HAP-1 (cell line): ENCODE measurements at regions not wholly inside any gene's neighbourhood (a gene's known extent, or its start where the extent isn't known, plus 50 kb on each side); places are given as distances from the start of the nearest gene placed in this dataset.
"Not testable (repeated sequence)": the region's sequence is repeated elsewhere in the genome, so short reads cannot be mapped to it uniquely, and the experiment has no call there.

Experiments
- DNase-seq, 2 experiments: peaks; one replicate each; pipeline ENCODE4 v3.0.0-alpha.2; 2016 to 2020; ENCODE audit warnings: low spot score in 2 of 2
- H3K27me3 ChIP-seq: fragments of 250-450 bp; sonication (Bioruptor Pico); 2 replicates; pipeline ENCODE4 v1.5.1; 2020; ENCODE audit warnings: low read depth, mild to moderate bottlenecking, moderate library complexity
- H3K36me3 ChIP-seq: fragments of 250-450 bp; sonication (Bioruptor Pico); replicated peaks from 2 replicates; pipeline ENCODE4 v1.5.1; 2020; ENCODE audit warnings: mild to moderate bottlenecking
- H3K4me1 ChIP-seq: fragments of 250-450 bp; sonication (Bioruptor Pico); 2 replicates; pipeline ENCODE4 v1.5.1; 2020; ENCODE audit warnings: mild to moderate bottlenecking
- H3K4me3 ChIP-seq: fragments of 250-450 bp; sonication (Bioruptor Pico); 2 replicates; pipeline ENCODE4 v1.5.1; 2020; ENCODE audit warnings: mild to moderate bottlenecking, moderate library complexity
- H3K9me3 ChIP-seq: fragments of 250-450 bp; sonication (Bioruptor Pico); 2 replicates; pipeline ENCODE4 v1.5.1; 2020; ENCODE audit warnings: mild to moderate bottlenecking, moderate library complexity
- in situ Hi-C: fragments of 300-500 bp; cut with MboI; formaldehyde crosslinking; loops from 3 replicates; pipeline ENCODE4 v1.14.3; 2020; ENCODE audit warnings: low sequenced_read_pairs, inconsistent platforms, mixed read lengths

DNA sequence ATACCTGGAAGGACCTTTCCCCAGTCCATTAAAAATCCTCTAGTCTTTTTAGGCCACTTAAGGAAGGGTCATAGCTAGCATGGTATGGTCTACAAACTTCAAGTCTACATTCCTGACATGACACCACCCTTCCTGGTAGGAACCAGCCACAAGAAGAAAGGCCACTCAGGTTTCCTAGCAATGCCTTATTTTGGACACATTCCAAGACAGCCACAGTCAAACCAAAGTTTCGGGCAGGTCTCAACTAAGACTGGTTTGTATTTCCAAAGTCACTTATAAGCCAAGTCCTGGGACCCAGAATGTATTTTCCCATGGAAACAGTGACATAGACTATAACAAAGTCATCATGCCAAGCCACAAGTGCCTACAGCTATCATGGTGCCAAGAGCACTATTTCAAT lies 50.6 kb upstream of the SLC44A3 start:
- Histone ChIP-seq H3K36me3 (no peaks in the 10 kb centered on the region), H3K4me1 (no peaks in the 10 kb centered on the region), H3K9me3 (no peaks in the 10 kb centered on the region), H3K4me3 (no peak overlapping the region), H3K27me3 (no peaks in the 10 kb centered on the region)
- no peak for DNase-seq
- in situ Hi-C loops, result no loop called here

DNA sequence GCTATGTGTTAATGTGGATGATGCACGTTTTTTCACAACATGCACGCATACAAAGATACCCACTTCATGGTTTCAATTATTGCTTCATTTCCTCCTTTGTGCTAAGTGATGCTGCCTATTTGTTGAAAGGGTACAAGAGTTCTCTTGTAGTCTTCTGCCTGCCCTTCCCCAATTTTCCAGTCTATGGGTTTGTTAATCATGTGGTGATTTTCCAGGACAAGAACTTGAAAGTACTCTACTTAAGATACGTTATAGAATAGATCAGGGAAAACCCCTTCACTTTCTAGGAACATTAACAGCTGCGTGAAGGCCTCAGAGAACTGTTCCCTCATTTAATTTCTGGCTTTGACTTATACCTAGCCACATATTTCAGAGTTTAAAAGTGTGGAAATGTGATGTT lies 52.1 kb upstream of the SLC44A3 start:
- Histone ChIP-seq H3K9me3 (no peaks in the 10 kb centered on the region), H3K27me3 (no peaks in the 10 kb centered on the region), H3K4me3 (no peak overlapping the region), H3K36me3 (no peaks in the 10 kb centered on the region), H3K4me1 (no peaks in the 10 kb centered on the region)
- in situ Hi-C loops, result no loop called here
- no peak for DNase-seq

DNA sequence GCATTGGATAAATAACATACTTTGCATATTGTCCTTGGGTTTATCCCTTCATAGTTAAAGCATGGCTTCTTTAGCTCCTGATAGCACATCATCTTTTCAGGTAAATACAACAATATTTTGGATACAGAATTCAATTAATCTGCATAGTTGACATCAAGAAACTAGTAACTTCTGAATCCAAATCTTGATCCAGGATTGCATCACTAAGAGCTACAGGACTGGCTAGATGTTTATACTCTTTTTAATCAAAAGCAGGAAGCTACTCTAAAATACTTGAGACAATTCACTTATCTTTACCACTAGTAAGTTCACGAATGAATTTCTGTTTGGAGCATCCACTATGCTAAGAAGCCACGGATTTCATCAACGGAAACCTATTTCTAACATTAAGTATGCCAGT lies 54.2 kb upstream of the SLC44A3 start:
- Histone ChIP-seq H3K36me3 (no peaks in the 10 kb centered on the region), H3K27me3 (no peaks in the 10 kb centered on the region), H3K9me3 (no peaks in the 10 kb centered on the region), H3K4me1 (no peaks in the 10 kb centered on the region), H3K4me3 (no peak overlapping the region)
- in situ Hi-C loops, result no loop called here
- no peak for DNase-seq

DNA sequence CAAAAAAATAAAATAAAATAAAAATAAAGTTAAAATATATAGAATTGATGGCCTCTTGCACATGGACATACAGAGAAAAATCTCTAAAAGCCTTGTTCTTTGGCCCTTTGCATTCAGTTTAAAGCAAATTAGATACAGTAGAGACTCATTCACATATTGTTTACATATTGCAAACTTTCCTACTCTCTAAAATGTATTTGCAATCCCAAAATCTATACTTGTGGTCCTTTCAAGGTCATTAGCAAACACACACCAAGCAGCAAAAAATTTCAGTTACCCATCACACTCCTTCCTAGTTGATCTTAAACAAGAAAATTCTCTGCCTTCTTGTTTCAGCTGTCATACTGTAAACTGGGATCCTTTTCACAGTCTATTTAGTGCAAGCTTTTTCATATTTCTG lies 61.0 kb upstream of the SLC44A3 start:
- in situ Hi-C loops, result no loop called here
- H3K9me3 ChIP-seq, result no peaks in the 10 kb centered on the region
- no peak overlapping the region for H3K4me3 ChIP-seq
- no peaks in the 10 kb centered on the region for H3K4me1 ChIP-seq
- no peaks in the 10 kb centered on the region for H3K36me3 ChIP-seq
- no peak for DNase-seq
- no peaks in the 10 kb centered on the region for H3K27me3 ChIP-seq

DNA sequence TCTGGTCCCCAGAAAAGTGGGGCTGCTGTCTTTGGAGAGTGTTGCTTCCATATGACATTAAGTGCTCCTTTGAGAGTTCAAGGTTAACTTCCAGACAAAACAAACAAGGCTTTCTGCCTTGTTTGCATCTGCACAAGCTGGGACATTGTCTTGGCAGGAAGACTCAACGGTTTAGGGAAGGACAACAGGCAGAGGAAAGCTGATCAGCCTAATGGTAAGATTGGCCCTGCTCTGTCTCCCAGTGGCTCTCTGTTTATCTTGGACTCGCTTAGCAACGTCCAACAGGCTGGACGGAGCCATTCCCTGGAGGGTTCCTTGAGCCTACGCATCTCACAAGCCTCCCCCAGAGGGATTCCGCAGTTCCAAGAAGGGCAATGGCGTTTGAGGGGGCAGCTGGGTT lies 62.2 kb upstream of the SLC44A3 start:
- in situ Hi-C loops, result no loop called here

DNA sequence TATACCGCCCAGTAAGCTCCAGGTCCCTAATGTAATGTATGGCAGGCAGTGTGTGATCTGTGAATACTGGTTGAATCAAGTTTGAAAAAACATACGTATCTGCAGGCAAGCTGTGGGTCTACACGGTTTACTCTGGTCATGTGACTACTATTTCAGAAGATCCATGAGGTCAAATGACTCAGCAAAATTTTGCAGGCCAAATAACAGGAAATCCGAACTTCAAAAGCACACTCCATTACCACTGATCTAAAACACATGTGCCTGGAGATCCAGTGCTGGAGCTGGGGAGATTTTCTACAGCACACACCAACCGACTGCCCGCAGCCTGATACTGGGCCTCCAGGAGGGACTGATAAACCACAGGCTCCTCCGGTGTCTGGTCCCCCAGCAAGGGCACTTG lies 64.5 kb upstream of the SLC44A3 start:
- no peak overlapping the region for H3K4me3 ChIP-seq
- in situ Hi-C loops, result no loop called here
- no peaks in the 10 kb centered on the region for H3K36me3 ChIP-seq
- H3K9me3 ChIP-seq, result no peaks in the 10 kb centered on the region
- H3K4me1 ChIP-seq, result no peaks in the 10 kb centered on the region
- no peaks in the 10 kb centered on the region for H3K27me3 ChIP-seq
- DNase-seq, result no peak

More for the DNA sequence above, 62.2 kb upstream of the SLC44A3 start:
- Histone ChIP-seq H3K4me1 (no peaks in the 10 kb centered on the region), H3K9me3 (no peaks in the 10 kb centered on the region), H3K4me3 (no peak overlapping the region), H3K27me3 (no peaks in the 10 kb centered on the region), H3K36me3 (no peaks in the 10 kb centered on the region)
- DNase-seq, result no peak

DNA sequence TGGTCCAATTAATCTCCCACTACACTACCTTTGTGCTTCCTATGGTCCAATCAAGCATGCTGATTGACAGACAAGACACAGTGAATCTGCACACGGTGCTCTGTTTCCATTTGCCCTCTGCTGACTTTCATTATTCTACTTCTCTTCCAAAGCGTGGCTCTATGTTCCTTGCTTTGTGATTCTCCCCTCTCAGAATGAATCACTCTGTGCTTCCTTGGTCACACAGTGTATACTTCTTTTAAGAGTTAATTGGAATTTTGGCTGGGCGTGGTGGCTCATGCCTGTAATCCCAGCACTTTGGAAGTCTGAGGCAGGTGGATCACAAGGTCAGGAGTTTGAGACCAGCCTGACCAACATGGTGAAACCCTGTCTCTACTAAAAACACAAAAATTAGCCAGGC lies 65.1 kb upstream of the SLC44A3 start:
- H3K4me3 ChIP-seq, DNase-seq, H3K9me3 ChIP-seq, H3K36me3 ChIP-seq, H3K27me3 ChIP-seq, in situ Hi-C loops, H3K4me1 ChIP-seq: not testable (repeated sequence)

DNA sequence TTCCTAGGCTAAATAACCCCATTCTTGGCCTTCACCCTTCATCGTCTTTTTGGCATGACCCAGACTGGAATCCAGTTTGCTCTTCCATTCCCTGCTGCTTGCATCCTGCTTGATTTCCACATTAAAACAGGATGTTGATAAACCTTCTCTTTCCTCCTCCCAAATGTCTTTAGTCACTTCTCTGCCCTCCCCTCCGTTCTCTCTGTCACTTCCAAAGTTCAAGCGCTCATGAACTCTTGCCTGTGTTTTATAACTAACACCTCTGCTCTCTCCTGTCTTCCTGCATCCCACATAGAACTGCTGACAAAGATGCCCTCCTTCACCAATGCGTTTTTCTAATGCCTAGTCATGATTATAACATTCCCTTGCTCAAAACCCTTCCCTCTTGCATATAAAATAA lies 65.6 kb upstream of the SLC44A3 start:
- in situ Hi-C loops, result no loop called here
- Histone ChIP-seq H3K36me3 (no peaks in the 10 kb centered on the region), H3K4me1 (no peaks in the 10 kb centered on the region), H3K9me3 (no peaks in the 10 kb centered on the region), H3K27me3 (no peaks in the 10 kb centered on the region), H3K4me3 (no peak overlapping the region)
- no peak for DNase-seq

DNA sequence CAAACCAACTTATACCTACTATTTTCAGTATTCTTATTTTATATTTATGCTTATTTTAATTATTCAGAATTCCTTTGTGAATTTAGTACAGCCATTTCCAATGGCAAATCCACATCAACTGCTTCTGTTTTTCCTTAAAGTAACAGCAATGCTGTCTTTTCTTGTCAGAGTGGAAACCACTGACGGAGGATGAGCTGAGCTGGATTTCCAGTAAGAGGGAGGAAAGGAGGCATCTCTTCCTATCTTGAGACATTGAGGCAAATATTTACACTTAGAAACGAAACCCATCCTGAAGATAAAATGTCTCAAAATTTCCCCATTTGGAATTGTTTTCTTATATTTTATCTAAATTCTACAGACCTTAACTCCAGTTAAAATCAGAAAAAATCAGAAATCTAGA lies 66.1 kb upstream of the SLC44A3 start:
- H3K4me1 ChIP-seq, result no peaks in the 10 kb centered on the region
- in situ Hi-C loops, result no loop called here

DNA sequence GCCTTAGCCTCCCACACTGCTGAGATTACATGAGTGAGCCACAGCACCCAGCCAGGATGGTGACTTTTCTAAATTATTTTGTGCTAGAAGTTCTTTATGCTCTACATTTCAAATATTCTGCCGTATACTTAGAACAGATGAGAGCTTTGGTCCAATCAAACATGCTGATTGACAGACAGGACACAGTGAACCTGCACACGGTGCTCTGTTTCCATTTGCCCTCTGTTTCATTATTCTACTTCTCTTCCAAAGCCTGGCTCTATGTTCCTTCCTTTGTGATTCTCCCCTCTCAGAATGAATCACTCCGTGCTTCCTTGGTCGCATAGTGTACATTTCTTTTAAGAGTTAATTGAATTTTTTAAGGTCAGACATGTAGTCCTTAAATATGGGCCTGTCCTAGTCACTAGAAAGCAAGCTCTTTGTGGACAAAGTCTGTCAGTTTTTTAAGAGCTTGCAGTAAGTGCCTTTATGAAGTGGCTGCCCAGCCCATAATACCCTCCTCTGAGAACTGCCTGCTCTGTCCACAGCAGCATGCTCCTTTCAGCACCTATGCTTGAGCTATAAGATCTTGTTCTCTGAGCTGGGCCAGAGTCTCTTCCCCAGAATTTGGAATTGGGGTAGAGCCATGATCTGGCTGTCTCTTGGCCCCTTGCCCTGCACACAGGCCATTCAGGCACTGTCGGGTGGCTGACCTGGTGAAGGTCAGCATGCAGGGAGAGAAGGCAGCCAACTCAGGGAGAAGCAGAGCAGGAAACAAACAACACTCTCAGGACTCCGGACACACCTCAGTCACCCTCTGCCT lies 66.8 kb upstream of the SLC44A3 start:
- Histone ChIP-seq H3K27me3 (no peaks in the 10 kb centered on the region), H3K4me3 (no peak overlapping the region), H3K4me1 (no peaks in the 10 kb centered on the region), H3K9me3 (no peaks in the 10 kb centered on the region), H3K36me3 (no peaks in the 10 kb centered on the region)
- in situ Hi-C loops, result no loop called here
- no peak for DNase-seq

More for the DNA sequence above, 66.1 kb upstream of the SLC44A3 start:
- Histone ChIP-seq H3K4me3 (no peak overlapping the region), H3K27me3 (no peaks in the 10 kb centered on the region), H3K9me3 (no peaks in the 10 kb centered on the region), H3K36me3 (no peaks in the 10 kb centered on the region)
- DNase-seq, result no peak

DNA sequence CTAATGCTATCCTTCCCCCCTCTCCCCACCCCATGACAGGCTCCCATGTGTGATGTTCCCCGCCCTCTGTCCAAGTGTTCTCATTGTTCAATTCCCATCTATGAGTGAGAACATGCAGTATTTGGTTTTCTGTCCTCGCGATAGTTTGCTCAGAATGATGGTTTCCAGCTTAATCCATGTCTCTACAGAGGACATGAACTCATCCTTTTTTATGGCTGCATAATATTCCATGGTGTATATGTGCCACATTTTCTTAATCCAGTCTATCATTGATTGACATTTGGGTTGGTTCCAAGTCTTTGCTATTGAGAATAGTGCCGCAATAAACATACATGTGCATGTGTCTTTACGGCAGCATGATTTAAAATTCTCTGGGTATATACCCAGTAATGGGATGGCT lies 68.7 kb upstream of the SLC44A3 start:
- H3K36me3 ChIP-seq, H3K4me3 ChIP-seq, in situ Hi-C loops, H3K27me3 ChIP-seq, H3K9me3 ChIP-seq, H3K4me1 ChIP-seq, DNase-seq: not testable (repeated sequence)

DNA sequence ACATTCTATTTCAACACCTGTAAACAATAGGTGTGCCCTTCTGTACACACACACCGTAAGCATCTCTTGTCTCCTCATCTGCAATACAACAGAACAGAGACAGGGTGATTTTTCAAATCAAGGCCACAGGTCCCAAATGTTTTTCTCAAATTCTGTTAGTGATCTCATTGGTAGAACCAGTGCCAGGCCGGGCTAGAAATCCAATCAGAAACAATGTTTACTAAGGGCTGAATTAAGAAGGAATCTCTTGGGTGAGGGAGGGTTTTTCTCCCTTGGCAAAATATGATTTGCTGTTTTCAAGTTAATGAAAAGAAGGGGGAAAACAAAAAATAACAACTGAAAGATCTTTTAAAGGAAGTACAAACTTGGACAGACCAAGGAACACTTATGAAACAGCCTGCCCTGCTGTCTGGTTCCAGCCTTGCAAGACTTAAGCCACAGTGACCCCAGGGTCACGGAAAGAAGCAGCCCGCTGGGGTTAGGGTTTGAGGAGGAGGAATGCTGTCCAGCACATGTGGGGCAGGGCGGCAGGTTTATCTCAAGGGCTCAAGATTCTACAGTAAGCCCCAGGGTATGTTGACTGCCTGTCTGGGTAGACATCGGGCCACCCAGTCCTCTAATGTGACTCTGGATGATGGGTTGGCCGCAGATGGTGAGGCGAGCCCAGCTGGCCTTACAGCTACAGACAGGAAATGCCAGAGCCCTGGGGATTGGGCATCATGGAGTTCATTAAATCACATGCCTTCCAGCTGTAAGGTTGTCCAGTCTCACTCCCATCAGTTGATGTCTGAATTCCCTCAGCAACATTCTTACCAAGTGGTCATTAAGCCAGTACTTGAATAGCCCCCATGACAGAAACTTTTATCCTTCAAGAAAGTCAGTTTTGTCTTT lies 73.3 kb upstream of the SLC44A3 start:
- Histone ChIP-seq H3K4me3 (no peak overlapping the region), H3K36me3 (no peaks in the 10 kb centered on the region), H3K9me3 (no peaks in the 10 kb centered on the region), H3K27me3 (no peaks in the 10 kb centered on the region), H3K4me1 (no peaks in the 10 kb centered on the region)
- no peak for DNase-seq
- in situ Hi-C loops, result no loop called here

DNA sequence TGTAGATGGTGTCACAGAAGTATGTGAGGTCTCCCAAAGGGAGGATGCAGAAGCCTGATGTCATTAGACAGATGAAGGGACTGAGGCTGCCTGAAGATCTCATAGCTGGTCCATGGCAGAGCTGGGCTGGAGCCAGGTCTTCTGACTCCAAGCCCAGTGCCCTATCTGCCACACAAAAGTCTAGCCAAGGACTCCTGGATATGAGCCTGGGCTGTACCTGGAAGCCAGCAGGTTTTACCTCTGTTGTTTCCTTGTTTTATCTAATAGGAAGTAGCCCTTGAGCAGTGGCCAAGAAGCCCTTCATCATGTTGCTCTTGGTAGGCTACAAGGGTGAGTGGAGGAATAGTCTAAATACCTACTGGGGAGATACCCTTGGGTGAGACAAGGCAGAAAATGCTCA lies 74.4 kb upstream of the SLC44A3 start:
- H3K27me3 ChIP-seq, result no peaks in the 10 kb centered on the region
- no peaks in the 10 kb centered on the region for H3K9me3 ChIP-seq
- in situ Hi-C loops, result no loop called here
- H3K4me1 ChIP-seq, result no peaks in the 10 kb centered on the region
- DNase-seq, result no peak
- H3K4me3 ChIP-seq, result no peak overlapping the region
- no peaks in the 10 kb centered on the region for H3K36me3 ChIP-seq

DNA sequence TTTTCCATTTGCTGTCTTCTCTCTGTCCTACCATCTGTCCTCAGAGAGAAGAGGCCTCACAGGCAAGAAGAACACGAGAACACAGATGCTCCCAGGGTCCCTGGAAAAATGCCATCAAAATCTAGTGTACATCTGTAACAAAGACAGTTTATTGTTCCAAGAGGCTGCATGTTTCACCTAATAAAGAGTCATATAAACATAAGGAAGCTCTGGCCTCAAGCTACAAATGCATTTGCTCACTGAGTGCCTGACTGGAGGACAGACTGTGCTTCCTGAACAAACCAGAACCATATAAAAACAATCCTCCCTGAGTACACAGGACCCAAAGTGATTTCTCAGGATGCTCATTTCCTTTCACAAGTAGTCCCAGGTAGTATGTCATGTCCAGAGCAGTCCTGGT lies 76.3 kb upstream of the SLC44A3 start:
- in situ Hi-C loops, result no loop called here
- Histone ChIP-seq H3K27me3 (no peaks in the 10 kb centered on the region), H3K9me3 (no peaks in the 10 kb centered on the region), H3K36me3 (no peaks in the 10 kb centered on the region), H3K4me3 (no peak overlapping the region), H3K4me1 (no peaks in the 10 kb centered on the region)
- DNase-seq, result no peak
